NCI-H128 (cell line): ENCODE measurements at regions not wholly inside any gene's neighbourhood (a gene's known extent, or its start where the extent isn't known, plus 50 kb on each side); places are given as distances from the start of the nearest gene placed in this dataset.

Source experiments
- DNase-seq: peaks from one replicate; lab custom pipeline; 2025; ENCODE audit not compliant: unreplicated experiment; lab: John Stamatoyannopoulos, UW

DNA sequence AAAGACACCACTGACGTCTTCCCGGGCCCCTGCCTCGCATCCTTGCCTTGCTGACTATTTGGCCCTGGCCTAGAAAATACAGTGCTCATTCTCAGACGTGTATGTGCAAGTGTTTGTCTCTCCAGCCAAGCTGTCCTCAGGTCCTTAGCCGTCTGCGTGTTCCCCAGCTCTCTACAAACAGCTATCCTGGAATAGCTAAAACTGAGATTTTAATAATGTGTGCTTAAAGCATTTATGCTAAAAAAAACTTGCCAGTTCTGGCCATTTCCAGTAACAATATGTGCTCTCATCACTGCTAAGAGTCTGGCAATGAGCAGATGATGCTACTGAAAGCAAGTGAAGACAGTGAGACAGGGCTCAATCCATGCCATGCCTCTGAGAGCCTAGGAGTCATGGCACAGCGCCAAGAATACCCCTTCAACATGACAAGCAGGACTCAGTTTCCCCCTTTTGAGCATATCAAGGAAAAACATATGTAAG is 55.7 kb downstream of the IRF2BP2 start:
- DNase-seq, result no peak

DNA sequence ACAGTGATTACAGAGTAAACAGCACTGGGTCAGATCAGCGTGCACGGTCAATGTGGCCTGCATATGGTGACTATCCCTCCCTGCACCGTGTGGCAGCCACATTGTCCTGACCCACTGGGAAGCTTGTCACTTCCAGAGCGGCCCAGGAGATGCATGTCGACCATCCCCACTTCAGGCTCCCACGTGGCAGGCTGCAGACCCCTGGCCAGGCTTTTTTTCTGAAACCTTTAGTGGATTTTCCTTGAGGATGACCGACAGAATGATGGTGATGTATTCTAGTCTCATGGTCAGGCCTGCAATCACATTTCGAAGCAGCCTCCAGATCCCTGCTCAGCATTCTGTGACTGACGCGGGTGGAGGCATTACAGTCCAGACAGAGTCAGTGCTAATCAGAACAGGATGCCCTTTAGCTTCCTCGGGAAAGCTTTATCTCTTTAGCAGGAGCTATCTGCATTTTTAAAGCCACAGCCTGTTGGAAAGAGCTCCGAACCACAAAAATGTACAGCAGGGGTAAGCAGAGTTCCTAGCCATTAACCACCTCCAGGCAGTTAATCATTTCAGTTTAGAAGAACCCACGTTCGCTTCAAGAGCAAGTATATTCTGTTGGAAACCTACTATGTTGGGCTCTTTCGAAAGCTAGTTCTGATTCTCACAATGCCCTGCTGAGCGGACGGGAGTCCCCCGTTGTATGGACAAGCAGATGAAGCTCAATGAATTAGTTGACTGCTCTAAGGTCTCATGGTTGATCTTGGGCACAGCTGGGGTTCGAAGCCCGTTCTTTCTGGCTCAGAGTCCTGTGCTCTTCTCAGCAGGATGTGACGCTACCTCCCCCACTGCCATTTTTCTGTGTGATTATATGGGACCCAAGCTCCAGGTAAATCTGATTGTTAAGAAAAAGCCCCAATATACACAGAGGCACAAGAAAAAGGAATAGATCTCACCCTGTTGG is 56.5 kb downstream of the IRF2BP2 start:
- DNase-seq, result no peak

DNA sequence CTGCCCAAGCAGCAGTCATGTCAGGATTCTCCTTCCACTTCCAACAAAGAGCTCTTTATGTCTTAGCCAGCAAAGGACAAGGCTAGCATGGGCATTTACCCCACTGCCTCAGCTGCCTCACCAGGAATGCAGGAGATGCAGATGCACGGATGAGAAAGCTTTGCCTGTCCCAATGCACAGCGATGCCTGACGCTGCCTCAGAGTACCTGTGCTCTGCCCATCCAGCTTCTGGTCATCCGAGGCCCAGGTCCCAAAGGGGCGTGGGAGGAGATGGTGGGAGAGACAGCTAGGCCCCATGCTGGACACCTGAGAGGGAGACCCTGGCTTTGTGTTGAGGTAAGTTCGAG is 59.0 kb downstream of the IRF2BP2 start:
- DNase-seq, result no peak

DNA sequence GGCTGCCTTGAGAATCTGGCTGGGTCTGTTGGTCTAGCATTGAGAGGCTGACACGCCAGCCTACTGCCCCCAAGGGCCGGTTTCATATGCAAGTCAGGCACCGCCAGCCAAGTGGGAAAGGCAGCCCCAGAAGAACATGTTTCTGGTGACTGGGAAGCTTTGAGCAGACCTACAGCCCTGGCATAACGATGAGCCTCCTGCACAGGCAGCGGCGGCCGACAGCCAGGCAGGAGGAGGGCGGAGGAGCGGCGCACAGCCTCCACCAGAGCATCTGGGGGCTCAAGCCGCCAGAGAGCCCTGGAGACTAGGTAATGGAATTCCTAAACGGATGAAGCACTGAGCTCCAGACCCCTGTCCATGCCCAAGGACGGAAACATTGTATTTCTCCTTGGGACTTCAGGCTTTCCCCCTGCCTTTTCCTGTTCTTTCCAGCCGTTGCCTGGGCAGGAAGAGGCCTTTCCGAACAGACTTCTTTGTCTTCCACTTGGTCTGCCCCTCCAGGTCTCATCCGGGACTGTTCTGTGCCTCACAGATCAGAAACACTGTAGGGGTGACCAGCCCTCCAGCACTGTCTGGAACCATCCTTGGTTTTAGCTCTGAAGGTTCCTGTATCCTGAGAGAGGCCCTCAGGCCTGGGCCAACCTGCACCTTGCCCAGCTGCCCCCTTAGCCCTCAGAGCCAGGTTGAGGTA is 59.5 kb downstream of the IRF2BP2 start:
- no peak for DNase-seq

DNA sequence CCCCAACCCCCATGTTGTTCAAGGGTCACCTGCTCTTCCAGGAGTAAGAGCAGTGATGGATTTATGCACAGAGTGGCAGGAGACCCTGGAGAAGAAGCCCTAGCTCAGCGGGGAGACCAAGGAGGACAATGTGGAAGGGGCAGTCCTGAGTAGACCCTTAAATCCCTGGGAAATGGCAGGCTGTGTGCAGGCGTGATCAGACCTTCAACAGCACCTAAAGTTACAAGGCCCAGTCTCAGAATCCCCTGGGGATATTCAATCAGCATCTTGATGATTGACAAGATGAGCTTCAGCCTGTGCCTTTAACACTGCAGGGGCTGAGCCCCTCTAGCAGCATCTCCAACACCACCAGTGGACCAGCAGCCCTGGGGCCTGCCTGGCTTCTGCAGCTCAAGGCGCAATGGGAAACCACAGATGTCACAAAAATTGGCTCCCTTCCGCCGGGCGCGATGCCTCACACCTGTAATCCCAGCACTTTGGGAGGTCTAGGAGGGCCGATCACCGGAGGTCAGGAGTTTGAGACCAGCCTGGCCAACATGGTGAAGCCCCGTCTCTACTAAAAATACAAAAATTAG is 60.4 kb downstream of the IRF2BP2 start:
- DNase-seq, result no peak

DNA sequence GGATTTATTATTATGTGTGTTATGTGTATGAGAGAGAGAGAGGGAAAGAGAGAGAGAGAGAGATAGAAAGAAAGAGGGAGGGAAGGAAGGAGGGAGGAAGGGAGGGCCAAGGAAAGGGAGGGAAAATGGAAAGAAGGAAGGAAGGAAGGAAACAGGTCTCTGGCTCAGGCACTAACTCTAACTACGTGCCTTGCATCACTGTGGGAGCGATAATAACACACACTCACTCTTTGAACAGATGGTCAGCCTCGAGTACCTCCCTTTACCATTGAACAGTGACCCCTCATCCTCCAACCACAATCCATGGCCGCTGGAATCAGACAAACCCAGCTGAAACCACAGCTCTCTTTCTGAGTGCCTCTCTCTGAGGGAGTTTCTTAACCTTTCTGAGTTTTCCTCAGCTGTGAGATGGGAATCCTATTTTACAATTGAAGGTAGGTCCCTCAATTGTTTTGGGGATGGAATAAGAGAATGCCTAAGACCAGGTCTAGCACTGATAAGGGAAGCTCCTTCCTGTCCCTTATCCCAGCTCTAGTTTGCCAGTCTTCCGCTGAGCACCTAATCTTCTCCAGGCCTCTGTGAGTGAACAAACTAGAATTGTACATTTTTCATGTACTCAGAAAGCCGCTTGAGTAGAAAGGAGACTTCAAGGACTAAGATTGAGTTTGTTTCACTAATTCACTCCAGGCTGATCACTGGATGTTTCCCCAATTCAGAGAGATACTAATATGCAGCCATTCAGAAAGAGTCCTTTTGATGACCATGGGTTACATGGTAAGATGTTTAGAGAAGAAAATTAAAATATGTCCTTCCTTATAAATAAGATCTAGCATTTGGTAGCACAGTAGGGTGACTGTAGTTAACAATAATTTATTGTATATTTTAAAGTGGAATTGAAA is 62.8 kb downstream of the IRF2BP2 start:
- DNase-seq, result no peak

DNA sequence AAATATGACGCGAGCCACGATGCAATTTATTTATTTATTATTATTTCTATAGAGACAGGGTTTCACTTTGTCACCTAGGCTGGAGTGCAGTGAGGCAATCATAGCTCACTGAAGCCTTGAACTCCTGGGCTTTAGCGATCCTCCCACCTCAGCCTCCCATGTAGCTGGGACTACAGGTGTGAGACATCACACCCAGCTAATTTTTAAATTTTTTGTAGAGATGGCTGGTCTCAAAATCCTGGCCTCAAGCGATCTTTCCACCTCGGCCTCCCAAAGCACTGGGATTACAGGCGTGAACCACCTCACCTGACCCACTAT is 63.6 kb downstream of the IRF2BP2 start:
- no peak for DNase-seq

DNA sequence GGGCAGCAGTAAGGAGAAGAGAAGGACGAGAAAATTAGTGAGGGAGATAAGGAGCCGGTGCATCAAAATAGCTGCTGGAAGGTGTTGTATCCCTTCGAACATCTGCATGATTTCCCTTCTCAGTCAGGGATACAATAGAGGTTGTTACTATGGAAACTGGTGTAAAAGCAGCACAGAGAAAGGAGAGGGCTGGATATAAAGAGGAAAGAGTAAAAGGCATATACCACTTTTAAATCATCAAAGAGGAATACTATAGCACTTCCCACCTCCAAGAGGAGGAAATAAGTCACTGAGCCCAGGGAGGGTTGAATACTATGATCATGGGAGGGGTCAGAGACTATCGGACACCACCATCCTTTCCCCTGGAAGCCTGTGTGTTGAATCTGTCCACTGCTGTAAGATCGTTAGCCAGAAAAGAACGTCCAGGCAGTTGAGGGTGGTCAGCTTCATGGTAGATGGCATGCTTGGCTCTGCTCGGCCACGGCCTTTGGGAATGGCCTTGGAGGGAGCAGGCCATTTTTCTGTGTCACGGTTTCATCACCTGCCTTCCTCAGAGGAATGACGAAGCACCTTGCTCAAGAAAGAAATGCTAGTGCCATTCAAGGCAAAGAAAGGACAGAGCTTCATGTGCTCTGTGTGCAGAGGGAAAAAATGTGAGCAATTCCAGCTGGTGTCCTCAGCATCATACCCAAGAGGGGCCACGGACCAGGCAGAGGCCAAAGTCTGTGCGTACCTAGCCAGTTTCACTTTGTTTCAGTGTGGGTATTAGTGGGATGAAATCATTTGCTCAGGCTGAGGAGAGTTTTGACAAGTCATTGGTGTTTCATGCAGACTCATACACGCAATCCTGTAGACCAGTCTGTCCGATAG is 64.2 kb downstream of the IRF2BP2 start:
- DNase-seq, result no peak

DNA sequence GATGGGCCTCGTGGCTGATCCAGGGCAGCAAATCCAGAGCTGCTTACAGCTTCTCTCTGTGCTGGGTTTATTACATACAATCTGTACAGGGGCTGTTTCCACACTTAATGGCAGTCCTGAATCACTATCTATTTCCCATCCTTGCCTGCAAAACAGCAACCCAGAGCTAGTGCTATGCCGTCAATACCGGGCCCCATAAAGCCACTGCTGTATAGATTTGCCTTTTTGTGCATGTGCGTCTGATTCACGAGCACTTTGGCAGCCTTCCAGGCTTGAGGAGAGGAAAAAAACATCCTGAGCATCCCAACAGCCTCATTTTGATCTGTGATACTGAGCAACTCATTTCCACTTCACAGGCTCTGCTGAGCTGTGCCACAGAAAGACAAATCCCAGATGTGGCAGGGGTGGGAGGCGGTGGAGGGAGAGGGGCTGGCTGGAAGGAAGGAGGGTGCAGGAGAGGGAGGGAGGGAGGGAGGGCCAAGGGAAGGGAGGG is 65.2 kb upstream of the TARBP1 start:
- peak; percentile 94 for DNase-seq

DNA sequence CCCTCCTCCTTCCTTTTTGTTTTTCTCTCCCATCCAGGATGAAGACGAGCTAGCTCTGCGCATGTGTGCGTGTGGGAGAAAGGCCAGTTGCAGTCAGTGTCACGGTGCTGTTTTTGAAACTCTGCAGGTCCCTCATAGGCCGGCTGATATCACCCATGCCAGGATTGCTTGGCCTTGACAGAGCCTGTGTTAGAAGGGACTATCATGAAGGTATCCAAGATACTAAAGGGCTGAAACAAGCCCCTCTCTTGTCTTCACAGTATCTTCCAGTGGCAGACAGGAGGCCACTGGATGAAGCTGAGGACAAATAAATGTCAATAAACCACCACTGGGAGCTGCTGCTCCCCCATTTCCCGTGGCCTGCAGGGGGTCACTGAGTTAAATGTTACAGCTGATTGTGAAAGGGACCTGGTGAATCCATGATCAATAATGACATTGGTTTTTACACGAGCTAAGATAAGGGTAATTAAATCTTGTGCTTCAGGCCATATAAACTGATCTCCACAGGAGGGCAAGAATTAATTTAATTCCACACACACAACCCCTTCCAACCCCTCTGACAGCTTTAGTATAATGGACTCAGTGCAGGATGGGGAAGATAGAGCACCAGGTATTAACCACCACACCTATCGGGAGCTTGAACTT is 64.6 kb upstream of the TARBP1 start:
- DNase-seq, result no peak

DNA sequence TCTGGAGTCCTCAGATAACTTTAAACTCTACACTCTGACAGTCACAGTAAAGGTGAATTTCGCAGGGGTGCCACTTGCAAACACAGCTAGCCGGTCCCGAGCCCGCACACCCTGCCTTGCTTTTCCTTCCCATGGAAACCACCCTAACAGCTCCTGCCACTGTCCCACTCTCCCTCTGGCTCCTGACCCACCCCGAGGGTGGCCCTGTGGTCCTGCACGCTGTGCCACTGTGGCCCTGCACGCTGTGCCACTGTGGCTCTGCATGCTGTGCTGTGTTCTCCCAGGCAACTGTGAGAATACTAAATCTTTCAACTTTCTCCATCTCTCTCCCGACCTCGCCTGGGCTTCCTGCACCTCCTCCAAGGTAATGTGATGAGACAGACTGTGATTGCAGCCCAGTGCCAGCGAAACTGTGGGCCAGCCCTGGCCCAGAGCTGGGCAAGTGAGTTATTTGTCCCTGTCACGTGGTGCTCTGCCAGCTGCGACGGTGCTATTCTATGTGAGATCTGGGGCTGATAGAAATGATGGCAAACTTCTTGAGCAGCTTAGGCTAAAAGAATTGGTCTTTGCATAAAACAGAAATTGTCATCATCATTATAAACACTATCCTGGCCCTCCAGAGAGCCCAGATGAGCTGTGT is 63.4 kb upstream of the TARBP1 start:
- no peak for DNase-seq

DNA sequence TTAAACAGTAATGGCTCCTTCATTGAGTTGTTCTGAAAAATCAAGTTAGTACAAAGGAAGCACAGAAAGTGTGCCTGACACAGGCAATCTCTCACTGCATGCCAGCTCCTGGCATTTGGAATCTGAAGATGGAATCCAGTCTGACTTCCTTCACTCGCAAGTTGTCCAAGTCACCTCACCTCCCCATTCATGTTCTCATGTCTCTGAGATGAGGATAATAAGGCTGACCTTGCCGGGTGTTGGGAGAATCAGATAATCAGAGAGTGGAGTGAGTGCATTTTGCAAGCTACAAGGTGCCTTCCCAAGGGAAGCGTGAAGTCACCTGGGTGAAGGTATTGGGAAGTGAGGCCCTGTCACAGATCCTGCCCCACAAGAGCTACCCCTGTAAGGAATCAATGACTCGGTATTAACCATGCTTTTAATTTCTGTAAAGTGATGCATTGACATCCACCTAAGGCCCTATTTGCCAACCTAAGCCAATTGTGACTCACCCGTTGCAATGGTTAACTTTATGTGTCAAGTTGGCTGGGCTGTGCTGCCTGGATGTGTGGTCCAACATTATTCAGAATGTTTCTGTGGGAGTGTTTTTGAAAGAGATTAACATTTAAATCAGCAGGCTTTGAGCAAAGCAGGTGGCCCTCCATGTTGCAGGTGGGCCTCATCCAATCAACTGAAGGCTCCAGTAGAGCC is 62.5 kb upstream of the TARBP1 start:
- DNase-seq, result no peak

DNA sequence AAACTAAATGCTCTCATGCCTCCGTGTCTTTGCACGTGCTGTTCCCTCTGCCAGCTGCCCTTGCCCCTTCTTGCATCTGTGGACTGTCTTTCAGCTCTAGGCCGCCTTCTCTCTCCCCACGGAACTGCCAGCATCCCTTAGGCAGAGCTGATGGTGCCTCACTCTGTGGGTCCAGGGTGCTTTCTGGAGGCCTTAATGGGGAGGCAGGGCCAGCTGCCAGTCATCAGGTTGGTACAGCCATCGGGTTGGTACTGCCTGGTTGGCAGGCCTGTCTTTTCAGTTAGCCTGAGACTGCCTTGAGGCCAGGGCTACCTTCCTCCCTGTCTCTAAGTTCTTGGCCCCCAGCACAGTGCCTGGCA is 61.4 kb upstream of the TARBP1 start:
- DNase-seq, result no peak

DNA sequence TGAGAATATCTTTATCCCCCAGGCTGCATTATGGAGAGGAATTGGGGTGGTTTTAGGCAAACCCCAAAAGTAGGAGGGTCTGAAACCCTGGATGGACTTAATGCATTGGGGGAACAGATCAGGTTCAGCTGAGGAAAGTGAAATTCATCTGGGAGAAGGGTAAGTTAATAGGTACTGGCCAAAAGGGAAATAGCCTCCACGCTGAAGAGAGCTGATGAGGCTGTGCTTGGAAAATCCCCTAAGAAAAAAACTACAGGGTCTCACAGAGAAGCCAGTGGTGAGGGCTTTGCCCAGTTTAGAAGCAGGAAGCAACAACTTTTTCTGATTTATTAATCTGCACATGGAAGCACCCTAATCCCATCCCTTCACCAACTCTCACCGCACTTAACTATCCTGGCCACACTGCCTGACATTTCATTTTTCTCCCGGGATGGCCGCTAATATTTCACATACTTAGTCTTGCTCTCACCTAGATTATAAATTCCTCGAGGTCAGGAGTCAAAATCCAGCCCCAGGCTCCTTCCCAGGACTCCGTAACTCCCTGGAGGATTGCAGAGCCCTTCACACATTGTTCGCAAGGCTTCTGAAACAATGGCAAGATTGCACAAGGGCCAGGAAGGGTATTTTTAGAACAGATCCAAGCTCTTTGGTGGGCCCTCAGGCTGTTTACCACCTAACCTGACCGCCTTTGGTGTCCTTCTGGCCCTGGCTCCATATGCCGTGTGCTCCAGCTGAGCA is 60.9 kb upstream of the TARBP1 start:
- DNase-seq, result no peak

DNA sequence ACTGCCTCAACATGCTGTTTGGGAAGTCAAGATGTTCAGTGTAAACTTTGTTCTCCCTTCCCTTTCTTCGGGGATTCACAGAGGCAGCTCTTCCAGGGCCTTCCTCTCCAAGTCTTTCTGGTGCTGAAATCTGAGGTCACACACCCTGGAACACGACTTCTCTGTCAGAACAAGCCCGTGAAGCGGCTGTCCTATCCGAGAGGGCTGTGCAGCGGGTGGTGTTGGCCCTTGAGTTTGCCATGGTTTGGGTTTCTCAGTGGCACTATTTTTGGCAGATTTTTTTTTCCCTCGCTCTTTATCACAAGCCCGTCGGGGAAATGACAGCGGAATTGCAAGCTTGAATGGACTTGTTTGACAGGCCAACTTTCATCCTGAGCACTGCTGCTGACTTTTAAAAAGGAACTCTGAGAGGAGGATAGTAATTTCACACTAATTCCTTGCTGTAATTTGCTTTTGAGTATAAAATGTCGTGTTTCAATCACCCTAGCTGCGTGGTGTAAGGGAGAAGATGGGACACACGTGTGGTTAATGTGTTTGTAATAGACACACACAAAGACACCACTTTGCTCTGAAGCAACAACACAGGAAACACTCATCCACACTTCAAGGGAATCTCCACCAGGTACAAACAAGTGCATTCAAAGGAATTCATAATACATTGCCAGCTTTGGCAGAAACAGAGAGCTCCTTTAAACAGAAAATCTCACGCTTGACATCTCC is 60.1 kb upstream of the TARBP1 start:
- no peak for DNase-seq

DNA sequence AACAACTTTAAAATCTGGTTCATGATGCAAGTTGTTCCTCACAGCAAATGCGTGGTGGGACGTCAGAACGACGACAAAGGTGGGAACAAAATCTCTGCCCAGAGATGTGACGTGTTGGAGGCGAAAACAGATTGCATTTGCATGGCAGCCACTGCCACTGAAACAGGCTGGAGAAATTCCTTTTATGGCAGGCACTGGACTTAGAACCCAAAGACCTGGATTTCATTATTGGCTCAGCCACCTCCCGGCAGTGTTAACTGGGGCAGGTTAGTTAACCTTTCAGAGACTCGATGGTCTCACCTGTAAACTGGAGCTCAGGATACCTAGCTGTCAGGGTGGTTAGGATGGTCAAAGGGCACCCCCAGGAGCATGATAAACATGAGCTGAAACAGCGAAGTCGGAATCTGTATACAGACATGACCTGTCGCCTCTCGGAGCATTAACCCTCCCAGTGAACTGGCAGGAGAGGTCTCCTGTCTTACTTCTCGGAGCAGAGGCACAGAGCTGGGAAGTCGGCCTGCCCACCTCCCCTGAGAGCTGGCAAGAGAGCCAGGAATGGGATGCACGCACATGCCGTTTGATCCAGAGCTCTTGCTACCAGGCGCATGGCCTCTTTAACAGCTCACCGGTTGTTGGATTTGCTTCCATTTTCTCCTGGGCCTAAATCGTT is 59.2 kb upstream of the TARBP1 start:
- DNase-seq, result no peak

DNA sequence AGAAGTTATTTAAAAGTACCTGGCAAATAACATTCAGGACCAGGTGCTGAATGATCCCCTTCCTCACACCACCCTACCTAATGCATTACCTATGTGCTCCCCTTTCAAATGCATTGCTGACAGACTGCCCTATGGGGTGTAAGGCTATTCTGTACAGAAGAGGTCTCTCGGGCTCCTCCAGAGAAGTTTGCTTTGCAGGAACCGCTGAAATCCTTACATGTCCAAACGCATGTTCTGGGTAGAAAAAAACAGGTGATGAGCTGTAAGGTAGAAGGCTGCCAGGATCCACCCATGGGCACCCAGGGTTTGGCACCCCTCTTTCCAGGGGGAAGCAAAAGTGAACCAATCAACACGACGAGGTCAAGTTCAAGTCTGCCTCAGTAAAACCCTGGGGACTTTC is 58.3 kb upstream of the TARBP1 start:
- DNase-seq, result no peak
